Suprapubic skin (tissue), 4 donors: ENCODE measurements at regions not wholly inside any gene's neighbourhood (a gene's known extent, or its start where the extent isn't known, plus 50 kb on each side); places are given as distances from the start of the nearest gene placed in this dataset.

ENCODE experiments used
- DNase-seq, 2 donors: peaks; one replicate each; pipeline ENCODE4 v3.0.0-alpha.2; 2019; ENCODE audit warnings: low spot score in 2 of 2
- H3K27ac ChIP-seq: fragments of 200-600 bp; sonication (generic); one replicate; pipeline ENCODE4 v1.5.1; 2019
- H3K27me3 ChIP-seq: fragments of 200-600 bp; sonication (generic); one replicate; pipeline ENCODE4 v1.5.1; 2019
- H3K36me3 ChIP-seq: fragments of 200-600 bp; sonication (generic); one replicate; pipeline ENCODE4 v1.5.1; 2019
- H3K4me1 ChIP-seq: fragments of 200-600 bp; sonication (generic); one replicate; pipeline ENCODE4 v1.5.1; 2019
- H3K4me3 ChIP-seq: fragments of 200-600 bp; sonication (generic); one replicate; pipeline ENCODE4 v1.5.1; 2019; ENCODE audit warnings: mild to moderate bottlenecking
- H3K9me3 ChIP-seq: fragments of 200-600 bp; sonication (generic); one replicate; pipeline ENCODE4 v1.5.1; 2019
- EP300 ChIP-seq: sonication (generic); formaldehyde crosslinking; IDR thresholded peaks from one replicate; pipeline ENCODE4 v1.6.1; 2017; ENCODE audit warnings: antibody characterized with exemption
- POLR2A ChIP-seq, 2 donors: fragments of 450-650 bp; IDR thresholded peaks; one replicate each; pipeline ENCODE4 v1.6.1; 2017; ENCODE audit warnings: antibody characterized with exemption in 2 of 2, mild to moderate bottlenecking in 2 of 2, moderate library complexity in 2 of 2
- POLR2AphosphoS5 ChIP-seq, 3 donors: sonication (generic); formaldehyde crosslinking; IDR thresholded peaks; one replicate each; pipeline ENCODE4 v1.6.1; 2017; ENCODE audit warnings: antibody characterized with exemption in 3 of 3
- WGBS: methylation state at CpG from one replicate; pipeline ENCODE4 v1.1.5; 2018; 5-methylcytosine and 5-hydroxymethylcytosine counted together
- TF ChIP-seq, protein P1 (sequence below), 2 donors: fragments of 200-600 bp in 1 of 2; fragments of 450-650 bp in 1 of 2; sonication (generic) in 1 of 2; IDR thresholded peaks; one replicate each; pipeline ENCODE4 v1.5.1; 2016 to 2019; ENCODE audit warnings: antibody characterized with exemption in 2 of 2, mild to moderate bottlenecking in 1 of 2, moderate library complexity in 1 of 2

DNA sequence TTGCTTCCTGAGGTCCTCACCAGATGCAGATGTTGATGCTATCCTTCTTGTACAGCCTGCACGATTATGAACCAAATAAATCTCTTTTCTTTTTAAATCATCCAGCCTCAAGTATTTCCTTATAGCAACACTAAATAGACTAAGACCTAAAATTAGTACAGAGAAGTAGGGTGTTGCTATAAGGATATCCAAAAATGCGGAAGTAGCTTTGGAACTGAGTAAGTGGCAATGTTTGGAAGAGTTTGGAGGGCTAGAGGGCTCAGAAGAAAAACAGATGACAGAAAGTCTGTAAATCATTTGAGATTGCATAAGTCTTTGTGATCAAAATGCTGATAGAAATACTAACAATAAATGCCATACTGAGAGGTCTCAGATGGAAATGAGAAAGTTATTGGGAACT lies 894.9 kb downstream of the DIPK2A start:
- H3K27ac ChIP-seq, result no peak overlapping the region
- H3K27me3 ChIP-seq, result no peaks in the 10 kb centered on the region
- WGBS, result 11% methylated on average over 2 of the region's 2 CpGs
- no peaks in the 10 kb centered on the region for H3K36me3 ChIP-seq
- no peak for DNase-seq
- TF ChIP-seq POLR2AphosphoS5 (IDR thresholded peaks at IDR 0.05) (no peak), EP300 (no peak)
- TF ChIP-seq, protein P1, sequence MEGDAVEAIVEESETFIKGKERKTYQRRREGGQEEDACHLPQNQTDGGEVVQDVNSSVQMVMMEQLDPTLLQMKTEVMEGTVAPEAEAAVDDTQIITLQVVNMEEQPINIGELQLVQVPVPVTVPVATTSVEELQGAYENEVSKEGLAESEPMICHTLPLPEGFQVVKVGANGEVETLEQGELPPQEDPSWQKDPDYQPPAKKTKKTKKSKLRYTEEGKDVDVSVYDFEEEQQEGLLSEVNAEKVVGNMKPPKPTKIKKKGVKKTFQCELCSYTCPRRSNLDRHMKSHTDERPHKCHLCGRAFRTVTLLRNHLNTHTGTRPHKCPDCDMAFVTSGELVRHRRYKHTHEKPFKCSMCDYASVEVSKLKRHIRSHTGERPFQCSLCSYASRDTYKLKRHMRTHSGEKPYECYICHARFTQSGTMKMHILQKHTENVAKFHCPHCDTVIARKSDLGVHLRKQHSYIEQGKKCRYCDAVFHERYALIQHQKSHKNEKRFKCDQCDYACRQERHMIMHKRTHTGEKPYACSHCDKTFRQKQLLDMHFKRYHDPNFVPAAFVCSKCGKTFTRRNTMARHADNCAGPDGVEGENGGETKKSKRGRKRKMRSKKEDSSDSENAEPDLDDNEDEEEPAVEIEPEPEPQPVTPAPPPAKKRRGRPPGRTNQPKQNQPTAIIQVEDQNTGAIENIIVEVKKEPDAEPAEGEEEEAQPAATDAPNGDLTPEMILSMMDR (IDR thresholded peaks at IDR 0.05), result no peak
- peaks cover 2% of the 10 kb centered on the region for H3K4me1 ChIP-seq
- no peaks in the 10 kb centered on the region for H3K9me3 ChIP-seq
- H3K4me3 ChIP-seq, result no peak overlapping the region

DNA sequence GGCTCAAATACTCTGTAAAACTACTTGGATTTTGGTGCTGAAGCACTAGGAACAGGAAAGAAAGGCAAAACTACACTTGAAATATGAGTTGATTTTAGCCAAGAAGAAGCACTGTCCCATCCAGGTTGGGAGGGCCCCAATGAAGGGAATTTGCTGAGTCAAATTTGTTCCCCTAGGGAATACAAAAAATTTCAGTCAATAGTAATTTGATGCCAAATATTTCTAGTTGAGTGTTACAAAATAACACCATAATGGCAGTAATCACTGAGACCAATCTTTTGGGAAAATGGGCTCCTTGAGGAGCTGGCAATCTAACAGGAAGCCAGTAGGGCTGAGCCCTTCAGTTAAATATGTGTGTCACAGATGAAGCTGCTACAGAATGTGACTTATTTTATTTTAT lies 896.9 kb downstream of the DIPK2A start:
- H3K27me3 ChIP-seq, result no peaks in the 10 kb centered on the region
- no peaks in the 10 kb centered on the region for H3K36me3 ChIP-seq
- H3K27ac ChIP-seq, result no peak overlapping the region
- no peak overlapping the region for H3K4me3 ChIP-seq
- no peaks in the 10 kb centered on the region for H3K9me3 ChIP-seq
- no peak for DNase-seq
- peaks cover 2% of the 10 kb centered on the region for H3K4me1 ChIP-seq
- no peak for TF ChIP-seq POLR2AphosphoS5 (IDR thresholded peaks at IDR 0.05)
- no peak for TF ChIP-seq EP300
- no peak for TF ChIP-seq POLR2A (IDR thresholded peaks at IDR 0.05)
- TF ChIP-seq, protein P1 (IDR thresholded peaks at IDR 0.05), result no peak

DNA sequence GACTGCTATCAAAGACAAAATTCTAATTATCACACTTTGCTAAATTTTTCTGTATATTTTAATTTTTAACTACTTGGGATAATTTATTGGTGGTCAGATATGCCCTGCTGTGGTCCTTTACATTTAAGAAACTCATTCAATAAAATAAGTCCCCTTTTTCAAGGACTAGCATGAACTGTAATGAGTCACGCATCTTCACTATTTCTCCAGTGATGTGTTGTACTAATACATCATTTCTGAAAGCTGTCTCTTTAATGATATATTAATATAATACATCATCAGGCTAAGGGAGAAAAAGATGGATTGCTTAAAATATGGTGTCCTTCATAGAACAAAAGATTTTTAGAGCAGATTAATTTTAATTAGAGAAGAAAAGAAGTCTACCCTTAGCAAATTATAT lies 901.4 kb downstream of the DIPK2A start:
- H3K4me3 ChIP-seq, result no peak overlapping the region
- no peak for TF ChIP-seq POLR2AphosphoS5 (IDR thresholded peaks at IDR 0.05)
- no peak for TF ChIP-seq POLR2A (IDR thresholded peaks at IDR 0.05)
- TF ChIP-seq, protein P1 (IDR thresholded peaks at IDR 0.05), result no peak
- TF ChIP-seq EP300, result no peak
- 97% methylated on average over 1 of the region's 1 CpG for WGBS
- no peaks in the 10 kb centered on the region for H3K4me1 ChIP-seq
- H3K27me3 ChIP-seq, result no peaks in the 10 kb centered on the region
- no peaks in the 10 kb centered on the region for H3K9me3 ChIP-seq
- H3K27ac ChIP-seq, result no peak overlapping the region
- DNase-seq, result no peak
- no peaks in the 10 kb centered on the region for H3K36me3 ChIP-seq

DNA sequence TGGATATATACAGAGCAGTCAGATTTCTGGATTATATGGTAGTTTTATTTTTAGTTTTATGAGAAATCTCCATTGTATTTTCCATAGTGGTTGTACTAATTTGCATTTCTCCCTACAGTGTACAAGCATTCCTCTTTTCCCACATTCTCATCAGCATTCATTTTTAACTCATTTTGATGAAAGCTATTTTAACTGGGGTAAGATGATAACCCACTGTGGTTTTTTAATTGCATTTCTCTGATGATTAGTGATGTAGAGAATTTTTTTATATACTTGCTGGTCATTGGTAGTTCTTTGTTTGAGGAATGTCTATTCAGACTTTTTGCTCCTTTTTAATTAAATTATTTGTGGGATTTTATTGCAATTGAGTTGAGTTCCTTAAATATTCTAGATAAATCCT lies 903.6 kb downstream of the DIPK2A start:
- Histone ChIP-seq H3K36me3 (no peaks in the 10 kb centered on the region), H3K27me3 (no peaks in the 10 kb centered on the region), H3K4me3 (no peak overlapping the region), H3K4me1 (no peaks in the 10 kb centered on the region), H3K27ac (no peak overlapping the region), H3K9me3 (no peaks in the 10 kb centered on the region)
- no peak for TF ChIP-seq EP300
- TF ChIP-seq, protein P1 (IDR thresholded peaks at IDR 0.05), result no peak
- no peak for TF ChIP-seq POLR2A (IDR thresholded peaks at IDR 0.05)
- TF ChIP-seq POLR2AphosphoS5 (IDR thresholded peaks at IDR 0.05), result no peak
- no peak for DNase-seq

DNA sequence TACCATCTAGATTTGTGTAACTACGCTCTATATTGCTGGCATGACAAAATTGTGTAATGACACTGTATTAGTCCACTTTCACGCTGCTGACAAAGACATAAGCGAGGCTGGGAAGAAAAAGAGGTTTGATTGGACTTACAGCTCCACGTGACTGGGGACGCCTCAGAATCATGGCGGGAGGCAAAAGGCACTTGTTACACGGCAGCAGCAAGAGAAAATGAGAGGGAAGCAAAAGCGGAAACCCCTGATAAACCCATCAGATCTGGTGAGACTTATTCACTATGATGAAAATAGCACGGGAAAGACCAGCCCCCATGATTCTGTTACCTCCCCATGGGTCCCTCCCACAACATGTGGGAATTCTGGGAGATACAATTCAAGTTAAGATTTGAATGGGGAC lies 905.7 kb downstream of the DIPK2A start:
- no peaks in the 10 kb centered on the region for H3K9me3 ChIP-seq
- no peak for TF ChIP-seq POLR2A (IDR thresholded peaks at IDR 0.05)
- no peak for TF ChIP-seq POLR2AphosphoS5 (IDR thresholded peaks at IDR 0.05)
- TF ChIP-seq, protein P1 (IDR thresholded peaks at IDR 0.05), result no peak
- TF ChIP-seq EP300, result no peak
- no peak overlapping the region for H3K27ac ChIP-seq
- DNase-seq, result no peak
- WGBS, result 96% methylated on average over 9 of the region's 9 CpGs
- H3K4me3 ChIP-seq, result no peak overlapping the region
- no peaks in the 10 kb centered on the region for H3K4me1 ChIP-seq
- H3K36me3 ChIP-seq, result no peaks in the 10 kb centered on the region
- no peaks in the 10 kb centered on the region for H3K27me3 ChIP-seq
